Duodenal mucosa (tissue), 2 donors: ENCODE measurements at regions not wholly inside any gene's neighbourhood (a gene's known extent, or its start where the extent isn't known, plus 50 kb on each side); places are given as distances from the start of the nearest gene placed in this dataset.

Experiments used
- H3K27ac ChIP-seq: one replicate; pipeline ENCODE4 v1.7.0; 2013; ENCODE audit warnings: low read depth, low read length
- H3K27me3 ChIP-seq, 2 donors: one replicate each; pipeline ENCODE4 v1.7.0; 2013; ENCODE audit warnings: low read length in 2 of 2, control low read depth in 1 of 2; ENCODE audit not compliant: insufficient read depth in 2 of 2, control insufficient read depth in 1 of 2
- H3K36me3 ChIP-seq, 2 donors: one replicate each; pipeline ENCODE4 v1.7.0; 2013; ENCODE audit warnings: low read length in 2 of 2, control low read depth in 1 of 2; ENCODE audit not compliant: insufficient read depth in 2 of 2, control insufficient read depth in 1 of 2
- H3K4me1 ChIP-seq, 2 donors: one replicate each; pipeline ENCODE4 v1.7.0; 2013; ENCODE audit warnings: low read length in 2 of 2, control low read depth in 1 of 2; ENCODE audit not compliant: insufficient read depth in 2 of 2, control insufficient read depth in 1 of 2
- H3K4me3 ChIP-seq, 2 donors: one replicate each; pipeline ENCODE4 v1.7.0; 2013; ENCODE audit warnings: low read length in 2 of 2, low read depth in 1 of 2
- H3K9ac ChIP-seq, 2 donors: one replicate each; pipeline ENCODE4 v1.7.0; 2013; ENCODE audit warnings: low read length in 2 of 2, low read depth in 1 of 2
- H3K9me3 ChIP-seq, 2 donors: one replicate each; pipeline ENCODE4 v1.7.0; 2013; ENCODE audit warnings: low read length in 2 of 2, control low read depth in 1 of 2; ENCODE audit not compliant: control insufficient read depth in 1 of 2

GRCh38 chr6:93792746-93793145, 373.4 kb upstream of the EPHA7 start:
- Histone ChIP-seq H3K4me1 (no peaks in the 10 kb centered on the region), H3K9me3 (no peaks in the 10 kb centered on the region), H3K27ac (no peak overlapping the region), H3K27me3 (no peaks in the 10 kb centered on the region), H3K9ac (no peak overlapping the region), H3K36me3 (no peaks in the 10 kb centered on the region), H3K4me3 (no peak overlapping the region)

GRCh38 chr6:93790981-93791380, 371.6 kb upstream of the EPHA7 start:
- Histone ChIP-seq H3K4me3 (no peak overlapping the region), H3K9me3 (no peaks in the 10 kb centered on the region), H3K36me3 (no peaks in the 10 kb centered on the region), H3K4me1 (no peaks in the 10 kb centered on the region), H3K27ac (no peak overlapping the region), H3K9ac (no peak overlapping the region), H3K27me3 (no peaks in the 10 kb centered on the region)

GRCh38 chr6:93789532-93789931, 370.2 kb upstream of the EPHA7 start:
- Histone ChIP-seq H3K9me3 (no peaks in the 10 kb centered on the region), H3K9ac (no peak overlapping the region), H3K4me3 (no peak overlapping the region), H3K36me3 (no peaks in the 10 kb centered on the region), H3K27ac (no peak overlapping the region), H3K27me3 (no peaks in the 10 kb centered on the region), H3K4me1 (no peaks in the 10 kb centered on the region)

- Histone ChIP-seq H3K4me3 (no peak overlapping the region), H3K36me3 (no peaks in the 10 kb centered on the region), H3K27me3 (no peaks in the 10 kb centered on the region), H3K4me1 (no peaks in the 10 kb centered on the region), H3K9ac (no peak overlapping the region), H3K9me3 (no peaks in the 10 kb centered on the region), H3K27ac (no peak overlapping the region)
Observed at GRCh38 chr6:93787841-93788240, 368.5 kb upstream of the EPHA7 start.

GRCh38 chr6:93786474-93787330, 367.3 kb upstream of the EPHA7 start:
- no peaks in the 10 kb centered on the region for H3K36me3 ChIP-seq
- H3K9ac ChIP-seq = no peak overlapping the region
- no peak overlapping the region for H3K27ac ChIP-seq
- no peak overlapping the region for H3K4me3 ChIP-seq
- no peaks in the 10 kb centered on the region for H3K4me1 ChIP-seq
- H3K9me3 ChIP-seq = no peaks in the 10 kb centered on the region
- no peaks in the 10 kb centered on the region for H3K27me3 ChIP-seq

- H3K9me3 ChIP-seq = no peaks in the 10 kb centered on the region
- H3K9ac ChIP-seq = no peak overlapping the region
- H3K27me3 ChIP-seq = no peaks in the 10 kb centered on the region
- no peak overlapping the region for H3K27ac ChIP-seq
- no peaks in the 10 kb centered on the region for H3K36me3 ChIP-seq
- H3K4me1 ChIP-seq = no peaks in the 10 kb centered on the region
- H3K4me3 ChIP-seq = no peak overlapping the region
Observed at GRCh38 chr6:93785694-93786030, 366.3 kb upstream of the EPHA7 start.

- Histone ChIP-seq H3K4me3 (no peak overlapping the region), H3K4me1 (no peaks in the 10 kb centered on the region), H3K27me3 (no peaks in the 10 kb centered on the region), H3K9ac (no peak overlapping the region), H3K9me3 (no peaks in the 10 kb centered on the region), H3K27ac (no peak overlapping the region), H3K36me3 (no peaks in the 10 kb centered on the region)
Observed at GRCh38 chr6:93784794-93785693, 365.7 kb upstream of the EPHA7 start.

GRCh38 chr6:93779086-93779841, 359.9 kb upstream of the EPHA7 start:
- H3K27ac ChIP-seq = no peak overlapping the region
- H3K9me3 ChIP-seq = no peaks in the 10 kb centered on the region
- no peak overlapping the region for H3K9ac ChIP-seq
- no peak overlapping the region for H3K4me3 ChIP-seq
- no peaks in the 10 kb centered on the region for H3K27me3 ChIP-seq
- no peaks in the 10 kb centered on the region for H3K4me1 ChIP-seq
- H3K36me3 ChIP-seq = no peaks in the 10 kb centered on the region

- H3K4me3 ChIP-seq = no peak overlapping the region
- H3K27me3 ChIP-seq = no peaks in the 10 kb centered on the region
- no peak overlapping the region for H3K27ac ChIP-seq
- no peaks in the 10 kb centered on the region for H3K4me1 ChIP-seq
- no peaks in the 10 kb centered on the region for H3K36me3 ChIP-seq
- H3K9me3 ChIP-seq = no peaks in the 10 kb centered on the region
- H3K9ac ChIP-seq = no peak overlapping the region
Observed at GRCh38 chr6:93759190-93759589, 339.8 kb upstream of the EPHA7 start.

GRCh38 chr6:93751969-93752368, 332.6 kb upstream of the EPHA7 start:
- Histone ChIP-seq H3K9ac (no peak overlapping the region), H3K36me3 (no peaks in the 10 kb centered on the region), H3K4me3 (no peak overlapping the region), H3K9me3 (no peaks in the 10 kb centered on the region), H3K27me3 (no peaks in the 10 kb centered on the region), H3K27ac (no peak overlapping the region), H3K4me1 (no peaks in the 10 kb centered on the region)
